K562 (cell line): ENCODE measurements at regions not wholly inside any gene's neighbourhood (a gene's known extent, or its start where the extent isn't known, plus 50 kb on each side); places are given as distances from the start of the nearest gene placed in this dataset.

Experiments
- ATAC-seq: fragments of 200-7000 bp; cut with Tn5 transposase; 3 replicates; pipeline ENCODE4 v1.9.1; 2020; ENCODE audit warnings: moderate library complexity
- BruUV-seq: library from RNA; stranded (reverse); fragments of 400-500 nt; replicated peaks from 2 replicates; lab custom pipeline; 2021; lab: Mats Ljungman, UMichigan
- CTCF ChIA-PET: fragments of 300-600 bp; formaldehyde crosslinking; extraction: SDS; loops from one replicate; lab custom pipeline; 2021; ENCODE audit warnings: low intra/inter-chr PET ratio; lab: Yijun Ruan, JAX
- POLR2A ChIA-PET: fragments of 300-600, 350-650 bp; sonication (Branson Sonifier 250); formaldehyde crosslinking; extraction: SDS; loops from one replicate; lab custom pipeline; 2021; ENCODE audit warnings: antibody characterized with exemption, inconsistent platforms; lab: Yijun Ruan, JAX
- DNase-seq, 4 experiments: peaks; one replicate each; pipeline versions ENCODE4 v3.0.0 to v3.0.0-alpha.2; 2011 to 2018; ENCODE audit warnings: low spot score in 3 of 4, mixed read lengths in 3 of 4; ENCODE audit errors: extremely low read depth in 1 of 4
- FAIRE-seq: peaks from 2 replicates; lab custom pipeline; 2011; peaks lifted over from hg19 to GRCh38; lab: Jason Lieb, UNC
- H2AFZ ChIP-seq: 2 replicates; pipeline ENCODE4 v1.6.0; 2011; ENCODE audit warnings: low read depth, low read length, control low read depth, inconsistent platforms
- H3K27ac ChIP-seq: fragments of 200-600 bp; 3 replicates; pipeline ENCODE4 v1.8.0; 2011; ENCODE audit warnings: low read depth, mild to moderate bottlenecking, control low read depth, inconsistent platforms, low read length, moderate library complexity, mixed read lengths; ENCODE audit errors: extremely low read depth
- H3K27me3 ChIP-seq, 2 experiments: fragments of 300-600 bp in 1 of 2; 2 replicates in 1 of 2; 3 replicates in 1 of 2; pipeline versions ENCODE4 v1.6.0 to v1.8.0; 2011; ENCODE audit warnings: inconsistent platforms in 2 of 2, low read length in 2 of 2, mild to moderate bottlenecking in 1 of 2, mixed read lengths in 1 of 2, moderate library complexity in 1 of 2; ENCODE audit not compliant: control insufficient read depth in 2 of 2, insufficient read depth in 2 of 2
- H3K36me3 ChIP-seq: fragments of 300-600 bp; 3 replicates; pipeline ENCODE4 v1.8.0; 2011; ENCODE audit warnings: mild to moderate bottlenecking, low read length, inconsistent platforms; ENCODE audit not compliant: control insufficient read depth, insufficient read depth
- H3K4me1 ChIP-seq, 2 experiments: fragments of 200-600 bp in 1 of 2; replicated peaks in 1 of 2; 2 replicates in 1 of 2; 3 replicates in 1 of 2; pipeline versions ENCODE4 v1.5.1 to v1.8.0; 2011; ENCODE audit warnings: inconsistent platforms in 2 of 2, low read length in 2 of 2, mild to moderate bottlenecking in 1 of 2, mixed read lengths in 1 of 2, moderate library complexity in 1 of 2; ENCODE audit not compliant: control insufficient read depth in 2 of 2, insufficient read depth in 2 of 2
- H3K4me2 ChIP-seq: 2 replicates; pipeline ENCODE4 v1.6.1; 2011; ENCODE audit warnings: low read length, control low read depth, inconsistent platforms, mixed read lengths; ENCODE audit not compliant: insufficient read depth
- H3K4me3 ChIP-seq: fragments of 200-600 bp; sonication (generic), shearing (Covaris generic); 2 replicates; pipeline ENCODE4 v1.5.1; 2016; ENCODE audit warnings: control low read depth, inconsistent platforms
- H3K79me2 ChIP-seq: fragments of 200-600 bp; 3 replicates; pipeline ENCODE4 v1.8.0; 2011; ENCODE audit warnings: low read length, inconsistent platforms; ENCODE audit not compliant: control insufficient read depth, insufficient read depth
- H3K9ac ChIP-seq, 2 experiments: 2 replicates each; pipeline versions ENCODE4 v1.6.0 to v1.6.1; 2011; ENCODE audit warnings: low read depth in 2 of 2, low read length in 2 of 2, control low read depth in 1 of 2, inconsistent platforms in 1 of 2, mild to moderate bottlenecking in 1 of 2, mixed read lengths in 1 of 2; ENCODE audit not compliant: insufficient read depth in 1 of 2
- H3K9me1 ChIP-seq: one replicate; pipeline ENCODE4 v1.6.0; 2011; ENCODE audit warnings: inconsistent platforms, mild to moderate bottlenecking, low read length, moderate library complexity; ENCODE audit not compliant: control insufficient read depth, insufficient read depth
- H3K9me3 ChIP-seq: replicated peaks from 2 replicates; pipeline ENCODE4 v1.5.1; 2011; ENCODE audit warnings: low read depth, low read length, inconsistent platforms; ENCODE audit not compliant: control insufficient read depth, insufficient read depth
- H4K20me1 ChIP-seq: replicated peaks from 2 replicates; pipeline ENCODE4 v1.6.1; 2011; ENCODE audit warnings: low read length, inconsistent platforms, mixed read lengths; ENCODE audit not compliant: control insufficient read depth, insufficient read depth
- EP400 ChIP-seq: fragments of 450-650 bp; IDR thresholded peaks from 2 replicates; pipeline ENCODE4 v1.6.1; 2017; ENCODE audit warnings: antibody characterized with exemption, mild to moderate bottlenecking, moderate library complexity
- IRF2 ChIP-seq: sonication (generic); formaldehyde crosslinking; IDR thresholded peaks from 2 replicates; pipeline ENCODE4 v1.8.1; 2022; ENCODE audit warnings: mild to moderate bottlenecking, missing genetic modification reagents
- MTA3 ChIP-seq: fragments of 450-650 bp; formaldehyde crosslinking; IDR thresholded peaks from 2 replicates; pipeline ENCODE4 v1.6.1; 2017; ENCODE audit warnings: mild to moderate bottlenecking, borderline replicate concordance
- MYBL2 ChIP-seq, 2 experiments: fragments of 450-650 bp in 1 of 2; sonication (generic) in 1 of 2; formaldehyde crosslinking in 1 of 2; IDR thresholded peaks; 2 replicates each; pipeline versions ENCODE4 v1.6.1 to v1.8.1; 2017 to 2022; ENCODE audit warnings: borderline replicate concordance in 1 of 2, inconsistent platforms in 1 of 2, low read depth in 1 of 2, mild to moderate bottlenecking in 1 of 2, missing genetic modification reagents in 1 of 2, moderate library complexity in 1 of 2
- NFRKB ChIP-seq: fragments of 450-650 bp; IDR thresholded peaks from 2 replicates; pipeline ENCODE4 v1.6.1; 2016; ENCODE audit warnings: low read depth
- PCBP2 ChIP-seq: fragments of 200-400 bp; formaldehyde crosslinking; IDR thresholded peaks from 2 replicates; pipeline ENCODE4 v1.6.1; 2018; ENCODE audit warnings: low read length, low read depth, mild to moderate bottlenecking, moderate library complexity; ENCODE audit not compliant: poor library complexity, severe bottlenecking
- SOX6 ChIP-seq: fragments of 450-650 bp; IDR thresholded peaks from 2 replicates; pipeline ENCODE4 v1.6.1; 2014; ENCODE audit warnings: mild to moderate bottlenecking
- YBX1 ChIP-seq: fragments of 450-650 bp; IDR thresholded peaks from 2 replicates; pipeline ENCODE4 v1.7.1; 2016; ENCODE audit warnings: mild to moderate bottlenecking
- ZNF165 ChIP-seq: fragments of 250-450 bp; sonication (Bioruptor Pico); IDR thresholded peaks from 2 replicates; pipeline ENCODE4 v1.4.0; 2020; ENCODE audit warnings: borderline replicate concordance
- WGBS: fragments of 100-300 bp; shearing (Covaris generic); methylation state at CpG from one replicate; pipeline ENCODE4 v1.1.6; 2016; ENCODE audit warnings: low coverage, mixed read lengths; ENCODE audit not compliant: insufficient coverage; ENCODE audit errors: missing lambda C conversion rate; 5-methylcytosine and 5-hydroxymethylcytosine counted together
- in situ Hi-C: fragments of 300-500 bp; cut with MboI; formaldehyde crosslinking; loops from 4 replicates; pipeline ENCODE4 v1.15.0; 2018; ENCODE audit warnings: inconsistent platforms, mixed read lengths
- intact Hi-C: fragments of 100-400 bp; cut with micrococcal nuclease; formaldehyde crosslinking; loops from 2 replicates; pipeline ENCODE4 v1.14.2; 2022
- TF ChIP-seq, protein P1 (sequence below): fragments of 450-650 bp; formaldehyde crosslinking; IDR thresholded peaks from 2 replicates; pipeline ENCODE4 v1.4.0; 2020; ENCODE audit warnings: mild to moderate bottlenecking, moderate library complexity

GRCh38 chr7:17618652-17618974 is 320.2 kb downstream of the AHR start:
- H4K20me1 ChIP-seq: no peaks in the 10 kb centered on the region
- no peaks in the 10 kb centered on the region for H3K4me1 ChIP-seq
- H3K4me3 ChIP-seq: no peak overlapping the region
- WGBS: 6% methylated on average over 1 of the region's 1 CpG
- no peaks in the 10 kb centered on the region for H3K9me3 ChIP-seq
- intact Hi-C loops: no loop called here
- H3K9ac ChIP-seq: no peak overlapping the region
- ATAC-seq (no peak), FAIRE-seq (no peak), DNase-seq (no peak)
- no peaks in the 10 kb centered on the region for H3K27me3 ChIP-seq
- H3K36me3 ChIP-seq: no peaks in the 10 kb centered on the region
- in situ Hi-C loops: no loop called here
- ChIA-PET CTCF (no interaction called here), POLR2A (no interaction called here)
- no TSS peak for BruUV-seq
- H3K4me2 ChIP-seq: no peak overlapping the region
- no peak overlapping the region for H3K27ac ChIP-seq
- H3K9me1 ChIP-seq: no peaks in the 10 kb centered on the region
- no peaks in the 10 kb centered on the region for H3K79me2 ChIP-seq
- H2AFZ ChIP-seq: no peak overlapping the region
- TF ChIP-seq PCBP2: no peak
- no peak for TF ChIP-seq IRF2 (CRISPR knock-in tag)
- TF ChIP-seq MTA3: no peak
- TF ChIP-seq, protein P1, sequence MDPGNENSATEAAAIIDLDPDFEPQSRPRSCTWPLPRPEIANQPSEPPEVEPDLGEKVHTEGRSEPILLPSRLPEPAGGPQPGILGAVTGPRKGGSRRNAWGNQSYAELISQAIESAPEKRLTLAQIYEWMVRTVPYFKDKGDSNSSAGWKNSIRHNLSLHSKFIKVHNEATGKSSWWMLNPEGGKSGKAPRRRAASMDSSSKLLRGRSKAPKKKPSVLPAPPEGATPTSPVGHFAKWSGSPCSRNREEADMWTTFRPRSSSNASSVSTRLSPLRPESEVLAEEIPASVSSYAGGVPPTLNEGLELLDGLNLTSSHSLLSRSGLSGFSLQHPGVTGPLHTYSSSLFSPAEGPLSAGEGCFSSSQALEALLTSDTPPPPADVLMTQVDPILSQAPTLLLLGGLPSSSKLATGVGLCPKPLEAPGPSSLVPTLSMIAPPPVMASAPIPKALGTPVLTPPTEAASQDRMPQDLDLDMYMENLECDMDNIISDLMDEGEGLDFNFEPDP (CRISPR knock-in tag): no peak
- no peak for TF ChIP-seq MYBL2 (IDR thresholded peaks at IDR 0.05; ENCODE audit: low read depth)
- no peak for TF ChIP-seq MYBL2 (CRISPR knock-in tag; IDR thresholded peaks at IDR 0.05; ENCODE audit: borderline replicate concordance)
- TF ChIP-seq EP400: no peak
- no peak for TF ChIP-seq SOX6
- TF ChIP-seq YBX1: no peak
- no peak for TF ChIP-seq ZNF165 (CRISPR knock-in tag)
- no peak for TF ChIP-seq NFRKB
